ENCODE measurements at regions not wholly inside any gene's neighbourhood (a gene's known extent, or its start where the extent isn't known, plus 50 kb on each side); places are given as distances from the start of the nearest gene placed in this dataset.
A peak's percentile ranks its signal among the peaks of the same experiment; 100 is the strongest.

DNA sequence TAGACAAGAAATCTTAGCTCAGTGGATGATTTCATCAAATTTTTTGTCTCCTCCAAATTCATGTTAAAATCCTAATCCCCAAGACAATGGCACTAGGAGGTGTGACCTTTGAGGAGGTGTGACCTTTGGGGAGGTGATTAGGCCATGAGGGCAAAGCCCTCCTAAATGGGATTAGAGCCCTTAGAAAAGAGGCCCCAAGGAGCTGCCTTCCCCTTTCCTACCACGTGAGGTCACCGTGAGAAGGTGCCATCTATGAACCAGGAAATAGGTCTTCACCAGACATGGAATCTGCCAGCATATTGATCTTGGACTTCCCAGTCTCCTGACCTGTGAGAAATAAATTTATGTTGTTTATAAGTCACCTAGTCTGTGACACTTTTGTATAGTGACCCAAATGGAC is 138.7 kb downstream of the TRIM29 start:
- peaks cover 14% of the 10 kb centered on the region for H3K4me1 ChIP-seq
- DNase-seq (ENCODE audit: low spot score in 2 of 2), result no peak
- no peak for TF ChIP-seq POLR2A (IDR thresholded peaks at IDR 0.05)
- TF ChIP-seq, protein P1, sequence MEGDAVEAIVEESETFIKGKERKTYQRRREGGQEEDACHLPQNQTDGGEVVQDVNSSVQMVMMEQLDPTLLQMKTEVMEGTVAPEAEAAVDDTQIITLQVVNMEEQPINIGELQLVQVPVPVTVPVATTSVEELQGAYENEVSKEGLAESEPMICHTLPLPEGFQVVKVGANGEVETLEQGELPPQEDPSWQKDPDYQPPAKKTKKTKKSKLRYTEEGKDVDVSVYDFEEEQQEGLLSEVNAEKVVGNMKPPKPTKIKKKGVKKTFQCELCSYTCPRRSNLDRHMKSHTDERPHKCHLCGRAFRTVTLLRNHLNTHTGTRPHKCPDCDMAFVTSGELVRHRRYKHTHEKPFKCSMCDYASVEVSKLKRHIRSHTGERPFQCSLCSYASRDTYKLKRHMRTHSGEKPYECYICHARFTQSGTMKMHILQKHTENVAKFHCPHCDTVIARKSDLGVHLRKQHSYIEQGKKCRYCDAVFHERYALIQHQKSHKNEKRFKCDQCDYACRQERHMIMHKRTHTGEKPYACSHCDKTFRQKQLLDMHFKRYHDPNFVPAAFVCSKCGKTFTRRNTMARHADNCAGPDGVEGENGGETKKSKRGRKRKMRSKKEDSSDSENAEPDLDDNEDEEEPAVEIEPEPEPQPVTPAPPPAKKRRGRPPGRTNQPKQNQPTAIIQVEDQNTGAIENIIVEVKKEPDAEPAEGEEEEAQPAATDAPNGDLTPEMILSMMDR (IDR thresholded peaks at IDR 0.05), result no peak
- TF ChIP-seq POLR2AphosphoS5 (IDR thresholded peaks at IDR 0.05), result no peak
- TF ChIP-seq EP300 (IDR thresholded peaks at IDR 0.05), result no peak
- no peak overlapping the region for H3K27ac ChIP-seq
- 78% methylated on average over 2 of the region's 2 CpGs for WGBS
- no peak overlapping the region for H3K4me3 ChIP-seq
- H3K9me3 ChIP-seq, result no peaks in the 10 kb centered on the region
- no peaks in the 10 kb centered on the region for H3K36me3 ChIP-seq
- peaks cover 13% of the 10 kb centered on the region for H3K27me3 ChIP-seq

DNA sequence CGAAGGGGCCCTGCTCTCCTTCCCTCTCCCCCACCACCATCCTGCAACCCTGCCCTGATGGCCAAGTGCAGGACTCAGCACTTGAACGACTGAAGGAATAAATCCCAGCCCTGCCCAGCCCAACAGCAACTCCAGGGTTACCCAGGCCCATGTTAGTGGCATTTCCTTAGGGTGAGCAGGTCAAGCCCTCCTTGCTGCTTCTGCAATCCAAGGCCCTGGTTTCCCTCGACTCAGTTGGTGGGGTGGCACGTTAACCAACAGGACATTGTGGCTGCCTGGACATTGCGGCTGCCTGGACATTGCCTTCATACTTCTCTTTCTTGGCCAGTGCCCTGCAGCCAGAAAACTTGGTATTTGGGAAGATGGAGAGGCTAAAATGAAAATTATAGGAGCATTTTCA is 141.4 kb downstream of the TRIM29 start:
- H3K36me3 ChIP-seq, result no peaks in the 10 kb centered on the region
- no peak overlapping the region for H3K27ac ChIP-seq
- no peak for DNase-seq (ENCODE audit: low spot score in 2 of 2)
- H3K9me3 ChIP-seq, result no peaks in the 10 kb centered on the region
- H3K4me1 ChIP-seq, result peaks cover 30% of the 10 kb centered on the region
- TF ChIP-seq, protein P1 (IDR thresholded peaks at IDR 0.05), result no peak
- TF ChIP-seq POLR2A (IDR thresholded peaks at IDR 0.05), result no peak
- TF ChIP-seq POLR2AphosphoS5 (IDR thresholded peaks at IDR 0.05), result no peak
- TF ChIP-seq EP300 (IDR thresholded peaks at IDR 0.05), result no peak
- H3K27me3 ChIP-seq, result peaks cover 13% of the 10 kb centered on the region
- H3K4me3 ChIP-seq, result no peak overlapping the region
- 74% methylated on average over 5 of the region's 5 CpGs for WGBS

DNA sequence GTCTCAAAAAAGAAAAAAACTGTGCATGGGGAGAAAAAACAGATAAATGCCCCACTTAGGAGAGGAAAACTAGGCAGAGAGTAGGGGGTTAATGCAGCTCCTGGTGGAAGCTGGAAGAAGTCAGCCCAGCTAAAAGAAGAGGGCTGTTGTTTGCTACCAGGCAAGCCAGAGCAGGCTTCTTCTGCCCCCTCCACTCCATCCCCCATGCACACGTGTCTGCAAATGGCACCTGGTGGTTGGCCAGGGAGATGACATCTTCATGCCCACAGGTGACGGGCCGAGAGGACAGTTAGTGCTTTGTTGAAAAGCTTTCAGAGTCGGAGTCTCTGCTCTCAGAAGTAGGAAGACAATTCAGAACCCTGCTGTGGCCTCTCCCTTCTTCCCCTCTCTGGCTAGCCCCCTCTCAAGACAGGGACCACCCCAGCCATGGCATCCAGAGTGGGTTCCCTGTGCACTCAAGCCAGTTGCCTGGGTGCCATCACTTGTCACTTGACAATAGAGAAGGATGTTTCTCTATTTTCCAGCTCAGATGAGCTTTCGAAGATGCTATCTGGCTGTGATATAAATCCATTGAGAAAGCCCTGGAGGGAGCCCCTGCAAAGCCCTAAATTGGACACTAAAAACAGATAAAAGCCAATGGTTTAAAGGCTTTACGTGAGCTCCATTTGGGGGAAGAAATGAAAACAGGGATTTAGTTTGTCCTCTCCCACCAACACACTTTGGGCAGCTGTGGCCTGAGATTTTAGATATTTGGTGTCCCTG is 142.0 kb downstream of the TRIM29 start:
- Histone ChIP-seq H3K27ac (no peak overlapping the region), H3K27me3 (peaks cover 13% of the 10 kb centered on the region), H3K36me3 (no peaks in the 10 kb centered on the region), H3K4me3 (no peak overlapping the region), H3K9me3 (no peaks in the 10 kb centered on the region), H3K4me1 (peaks cover 30% of the 10 kb centered on the region)
- TF ChIP-seq EP300 (IDR thresholded peaks at IDR 0.05) (no peak), POLR2A (IDR thresholded peaks at IDR 0.05) (no peak), POLR2AphosphoS5 (IDR thresholded peaks at IDR 0.05) (no peak)
- TF ChIP-seq, protein P1 (IDR thresholded peaks at IDR 0.05), result no peak
- DNase-seq (ENCODE audit: low spot score in 2 of 2), result no peak
- WGBS, result 67% methylated on average over 6 of the region's 6 CpGs

DNA sequence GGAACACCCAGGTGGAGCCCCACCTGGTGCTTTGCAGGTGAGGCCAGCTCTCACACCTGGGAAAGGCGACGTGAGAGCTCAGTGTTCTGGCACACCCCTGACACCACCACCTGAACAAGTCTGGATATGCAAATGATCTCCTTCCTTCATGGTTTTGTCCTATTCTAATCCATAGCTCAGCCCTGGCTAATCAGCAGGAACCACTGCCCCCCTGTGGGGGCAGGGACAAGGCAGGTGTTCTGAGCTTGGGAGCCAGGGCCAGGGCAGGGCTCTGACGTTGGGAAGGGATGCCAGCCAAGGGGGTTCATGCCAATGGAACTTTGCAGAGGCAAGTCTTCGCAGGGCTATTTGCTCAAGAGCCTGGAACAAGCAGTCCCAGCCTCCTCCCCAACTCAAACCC is 144.2 kb downstream of the TRIM29 start:
- H3K36me3 ChIP-seq, result no peaks in the 10 kb centered on the region
- H3K4me3 ChIP-seq, result no peak overlapping the region
- H3K27me3 ChIP-seq, result peaks cover 6% of the 10 kb centered on the region
- WGBS, result 43% methylated on average over 4 of the region's 4 CpGs
- H3K27ac ChIP-seq, result peak overlapping the region; percentile 30
- peaks cover 35% of the 10 kb centered on the region for H3K4me1 ChIP-seq
- DNase-seq (ENCODE audit: low spot score in 2 of 2), result no peak
- TF ChIP-seq, protein P1 (IDR thresholded peaks at IDR 0.05), result peak in 1 of 2 donors; percentile 14
- TF ChIP-seq EP300 (IDR thresholded peaks at IDR 0.05), result no peak
- no peaks in the 10 kb centered on the region for H3K9me3 ChIP-seq

DNA sequence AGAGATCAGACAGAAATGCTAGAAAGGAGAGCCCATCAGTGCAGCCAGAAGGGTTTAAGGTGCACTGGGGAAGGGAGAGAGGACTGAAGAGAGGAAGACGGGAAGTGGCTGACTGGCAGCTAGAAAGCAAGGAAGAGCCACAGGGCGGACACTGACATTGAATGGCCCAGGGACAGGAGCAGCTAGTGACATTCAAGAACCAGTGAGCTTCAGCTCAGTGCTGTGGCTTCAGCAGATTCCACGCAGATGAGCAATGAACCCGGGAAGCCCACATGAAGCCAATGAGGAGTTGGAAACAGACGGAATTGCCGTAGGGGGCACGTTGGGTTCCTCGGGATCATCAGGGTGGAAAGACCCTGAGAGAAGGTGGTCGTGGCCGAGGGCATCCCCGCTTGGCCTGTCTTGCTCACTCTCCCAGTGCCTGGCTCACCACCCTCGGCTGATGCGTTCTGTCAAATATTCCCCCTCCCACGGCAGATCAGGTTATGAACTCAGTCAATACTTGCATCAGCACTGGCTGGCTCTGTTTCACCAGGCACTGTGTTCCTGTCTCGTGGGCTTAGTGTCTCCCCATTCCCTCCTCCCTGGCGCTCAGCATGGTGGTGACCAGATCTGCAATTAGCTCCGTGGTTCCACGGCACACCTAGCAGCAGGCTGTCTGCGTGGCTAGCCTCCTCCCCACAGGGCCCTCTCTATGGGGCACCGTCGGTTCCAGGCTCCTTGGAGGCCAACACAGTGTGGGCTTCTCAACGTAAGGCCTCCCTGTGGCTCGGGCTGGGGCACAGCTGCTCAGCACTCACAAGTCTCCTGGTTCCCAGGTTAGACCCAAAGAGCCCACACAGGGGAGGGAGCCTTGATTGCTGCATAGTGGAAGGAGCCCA is 145.5 kb downstream of the TRIM29 start:
- H3K27me3 ChIP-seq, result peaks cover 6% of the 10 kb centered on the region
- H3K36me3 ChIP-seq, result no peaks in the 10 kb centered on the region
- H3K27ac ChIP-seq, result no peak overlapping the region
- no peaks in the 10 kb centered on the region for H3K9me3 ChIP-seq
- H3K4me1 ChIP-seq, result peaks cover 35% of the 10 kb centered on the region
- 85% methylated on average over 23 of the region's 23 CpGs for WGBS
- TF ChIP-seq EP300 (IDR thresholded peaks at IDR 0.05) (no peak), POLR2A (IDR thresholded peaks at IDR 0.05) (no peak), POLR2AphosphoS5 (IDR thresholded peaks at IDR 0.05) (no peak)
- TF ChIP-seq, protein P1 (IDR thresholded peaks at IDR 0.05), result no peak
- no peak for DNase-seq (ENCODE audit: low spot score in 2 of 2)
- no peak overlapping the region for H3K4me3 ChIP-seq
